ENCODE measurements at regions not wholly inside any gene's neighbourhood (a gene's known extent, or its start where the extent isn't known, plus 50 kb on each side); places are given as distances from the start of the nearest gene placed in this dataset.

GRCh38 chr5:73395256-73395655 is 53.3 kb downstream of the FOXD1 start:
- no peak for TF ChIP-seq POLR2A (IDR thresholded peaks at IDR 0.05)
- TF ChIP-seq CTCF (IDR thresholded peaks at IDR 0.05): no peak

All from Peyer's patch (tissue), 4 donors.